ENCODE measurements at regions not wholly inside any gene's neighbourhood (a gene's known extent, or its start where the extent isn't known, plus 50 kb on each side); places are given as distances from the start of the nearest gene placed in this dataset.
"Not testable (repeated sequence)": the region's sequence is repeated elsewhere in the genome, so short reads cannot be mapped to it uniquely, and the experiment has no call there.

- TF ChIP-seq, protein P1, sequence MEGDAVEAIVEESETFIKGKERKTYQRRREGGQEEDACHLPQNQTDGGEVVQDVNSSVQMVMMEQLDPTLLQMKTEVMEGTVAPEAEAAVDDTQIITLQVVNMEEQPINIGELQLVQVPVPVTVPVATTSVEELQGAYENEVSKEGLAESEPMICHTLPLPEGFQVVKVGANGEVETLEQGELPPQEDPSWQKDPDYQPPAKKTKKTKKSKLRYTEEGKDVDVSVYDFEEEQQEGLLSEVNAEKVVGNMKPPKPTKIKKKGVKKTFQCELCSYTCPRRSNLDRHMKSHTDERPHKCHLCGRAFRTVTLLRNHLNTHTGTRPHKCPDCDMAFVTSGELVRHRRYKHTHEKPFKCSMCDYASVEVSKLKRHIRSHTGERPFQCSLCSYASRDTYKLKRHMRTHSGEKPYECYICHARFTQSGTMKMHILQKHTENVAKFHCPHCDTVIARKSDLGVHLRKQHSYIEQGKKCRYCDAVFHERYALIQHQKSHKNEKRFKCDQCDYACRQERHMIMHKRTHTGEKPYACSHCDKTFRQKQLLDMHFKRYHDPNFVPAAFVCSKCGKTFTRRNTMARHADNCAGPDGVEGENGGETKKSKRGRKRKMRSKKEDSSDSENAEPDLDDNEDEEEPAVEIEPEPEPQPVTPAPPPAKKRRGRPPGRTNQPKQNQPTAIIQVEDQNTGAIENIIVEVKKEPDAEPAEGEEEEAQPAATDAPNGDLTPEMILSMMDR (IDR thresholded peaks at IDR 0.05; ENCODE audit: borderline replicate concordance) = no peak
- DNase-seq = no peak
- H3K27me3 ChIP-seq (ENCODE audit: low read depth) = no peaks in the 10 kb centered on the region
- no peak overlapping the region for H3K27ac ChIP-seq (replicated peaks)
- peaks cover 6% of the 10 kb centered on the region for H3K4me1 ChIP-seq
- H3K9me3 ChIP-seq (replicated peaks) = no peaks in the 10 kb centered on the region
- no peak overlapping the region for H3K4me3 ChIP-seq
- intact Hi-C loops (cut with micrococcal nuclease) = no loop called here
- no peaks in the 10 kb centered on the region for H3K36me3 ChIP-seq
Measured at GRCh38 chr13:75960538-75960994, 324.4 kb downstream of the LMO7 start.

GRCh38 chr13:75959861-75960481 is 323.8 kb downstream of the LMO7 start:
- Histone ChIP-seq H3K9me3 (replicated peaks) (no peaks in the 10 kb centered on the region), H3K4me3 (no peak overlapping the region), H3K27me3 (ENCODE audit: low read depth) (no peaks in the 10 kb centered on the region), H3K4me1 (peaks cover 6% of the 10 kb centered on the region), H3K36me3 (no peaks in the 10 kb centered on the region), H3K27ac (replicated peaks) (no peak overlapping the region)
- no peak for DNase-seq
- intact Hi-C loops (cut with micrococcal nuclease) = no loop called here
- TF ChIP-seq, protein P1 (IDR thresholded peaks at IDR 0.05; ENCODE audit: borderline replicate concordance) = no peak

GRCh38 chr13:75953589-75953988 is 317.5 kb downstream of the LMO7 start:
- H3K27me3 ChIP-seq (ENCODE audit: low read depth); intact Hi-C loops (cut with micrococcal nuclease); DNase-seq; H3K4me3 ChIP-seq; H3K9me3 ChIP-seq (replicated peaks); H3K36me3 ChIP-seq; H3K27ac ChIP-seq (replicated peaks); H3K4me1 ChIP-seq: not testable (repeated sequence)

GRCh38 chr13:75947448-75947847 is 311.3 kb downstream of the LMO7 start:
- intact Hi-C loops (cut with micrococcal nuclease) = no loop called here
- Histone ChIP-seq H3K4me3 (no peak overlapping the region), H3K27me3 (ENCODE audit: low read depth) (no peaks in the 10 kb centered on the region), H3K27ac (replicated peaks) (peak overlapping the region; percentile 24), H3K4me1 (peaks cover 10% of the 10 kb centered on the region), H3K9me3 (replicated peaks) (no peaks in the 10 kb centered on the region), H3K36me3 (no peaks in the 10 kb centered on the region)
- TF ChIP-seq, protein P1 (IDR thresholded peaks at IDR 0.05; ENCODE audit: borderline replicate concordance) = no peak
- DNase-seq = no peak

GRCh38 chr13:75946536-75947284 is 310.6 kb downstream of the LMO7 start:
- intact Hi-C loops (cut with micrococcal nuclease) = no loop called here
- H3K27me3 ChIP-seq (ENCODE audit: low read depth) = no peaks in the 10 kb centered on the region
- DNase-seq = no peak
- no peaks in the 10 kb centered on the region for H3K36me3 ChIP-seq
- peaks cover 10% of the 10 kb centered on the region for H3K4me1 ChIP-seq
- TF ChIP-seq, protein P1 (IDR thresholded peaks at IDR 0.05; ENCODE audit: borderline replicate concordance) = no peak
- no peak overlapping the region for H3K4me3 ChIP-seq
- no peaks in the 10 kb centered on the region for H3K9me3 ChIP-seq (replicated peaks)
- H3K27ac ChIP-seq (replicated peaks) = peak overlapping the region; percentile 24

All from left ventricle myocardium inferior (tissue), 1 donor.